Gastroesophageal sphincter (tissue), 4 donors: ENCODE measurements at regions not wholly inside any gene's neighbourhood (a gene's known extent, or its start where the extent isn't known, plus 50 kb on each side); places are given as distances from the start of the nearest gene placed in this dataset.

Source experiments
- ATAC-seq: fragments of 150-250 bp; one replicate; pipeline ENCODE4 v1.9.1; 2016; ENCODE audit warnings: mild to moderate bottlenecking, moderate library complexity
- H3K27ac ChIP-seq, 4 donors: fragments of 200-600 bp; sonication (generic) in 3 of 4; 1 replicate in 3 of 4; 2 replicates in 1 of 4; pipeline ENCODE4 v1.5.1; 2016 to 2019
- H3K27me3 ChIP-seq: fragments of 200-600 bp; sonication (generic); one replicate; pipeline ENCODE4 v1.5.1; 2019
- H3K36me3 ChIP-seq, 2 donors: fragments of 200-600 bp; sonication (generic); one replicate each; pipeline ENCODE4 v1.5.1; 2019; ENCODE audit warnings: control low read depth in 1 of 2
- H3K4me1 ChIP-seq, 3 donors: fragments of 200-600 bp; sonication (generic); 1 replicate in 2 of 3; 2 replicates in 1 of 3; pipeline ENCODE4 v1.5.1; 2016 to 2019; ENCODE audit warnings: control low read depth in 2 of 3
- H3K4me3 ChIP-seq, 2 donors: fragments of 200-600 bp; sonication (generic); one replicate each; pipeline ENCODE4 v1.5.1; 2019; ENCODE audit warnings: mild to moderate bottlenecking in 1 of 2, moderate library complexity in 1 of 2
- H3K9me3 ChIP-seq, 3 donors: fragments of 200-600 bp; sonication (generic); one replicate each; pipeline ENCODE4 v1.5.1; 2017 to 2019; ENCODE audit warnings: control low read depth in 2 of 3
- CTCF ChIP-seq, 4 experiments: fragments of 200-600 bp in 2 of 4; fragments of 450-650 bp in 2 of 4; sonication (generic) in 1 of 4; IDR thresholded peaks; one replicate each; pipeline ENCODE4 v1.5.1; 2017 to 2019; ENCODE audit warnings: antibody characterized with exemption in 4 of 4, mild to moderate bottlenecking in 2 of 4, moderate library complexity in 2 of 4
- EP300 ChIP-seq: sonication (generic); formaldehyde crosslinking; IDR thresholded peaks from one replicate; pipeline ENCODE4 v1.6.1; 2017; ENCODE audit warnings: antibody characterized with exemption, mild to moderate bottlenecking
- POLR2A ChIP-seq, 2 donors: fragments of 450-650 bp; IDR thresholded peaks; one replicate each; pipeline ENCODE4 v1.6.1; 2017; ENCODE audit warnings: antibody characterized with exemption in 2 of 2, mild to moderate bottlenecking in 2 of 2, moderate library complexity in 1 of 2
- POLR2AphosphoS5 ChIP-seq: sonication (generic); formaldehyde crosslinking; IDR thresholded peaks from one replicate; pipeline ENCODE4 v1.6.1; 2017; ENCODE audit warnings: antibody characterized with exemption
- WGBS, 2 donors: methylation state at CpG; one replicate each; pipeline ENCODE4 v1.1.5; 2018; ENCODE audit warnings: low coverage in 1 of 2; 5-methylcytosine and 5-hydroxymethylcytosine counted together

- Histone ChIP-seq H3K36me3 (no peaks in the 10 kb centered on the region), H3K4me3 (no peak overlapping the region), H3K4me1 (peaks cover 0 to 9% (median 0%) of the 10 kb centered on the region in 3 donors), H3K9me3 (no peaks in the 10 kb centered on the region), H3K27me3 (no peaks in the 10 kb centered on the region), H3K27ac (no peak overlapping the region)
- TF ChIP-seq EP300, result no peak
- TF ChIP-seq POLR2AphosphoS5, result no peak
- TF ChIP-seq POLR2A (IDR thresholded peaks at IDR 0.05), result no peak
- TF ChIP-seq CTCF (IDR thresholded peaks at IDR 0.05), result no peak
- no peak for ATAC-seq
These were observed 88.3 kb downstream of the TRIB2 start for GRCh38 chr2:12805033-12805432.

- no peaks in the 10 kb centered on the region for H3K36me3 ChIP-seq
- ATAC-seq, result peak; percentile 37
- H3K27ac ChIP-seq, result peak overlapping the region in 2 of 4 donors; percentile 5 to 52
- TF ChIP-seq POLR2AphosphoS5, result no peak
- TF ChIP-seq EP300, result no peak
- TF ChIP-seq POLR2A (IDR thresholded peaks at IDR 0.05), result no peak
- TF ChIP-seq CTCF (IDR thresholded peaks at IDR 0.05), result no peak
- H3K4me1 ChIP-seq, result peaks cover 0 to 9% (median 0%) of the 10 kb centered on the region in 3 donors
- 63 to 85% methylated on average over 3 to 5 of the region's 5 CpGs for WGBS, 2 donors
- H3K9me3 ChIP-seq, result no peaks in the 10 kb centered on the region
- no peaks in the 10 kb centered on the region for H3K27me3 ChIP-seq
- H3K4me3 ChIP-seq, result no peak overlapping the region
These were observed 90.0 kb downstream of the TRIB2 start for GRCh38 chr2:12806549-12807242.

- Histone ChIP-seq H3K4me1 (peaks cover 0 to 9% (median 0%) of the 10 kb centered on the region in 3 donors), H3K27ac (peak overlapping the region; percentile 38 to 54 (median 46)), H3K27me3 (no peaks in the 10 kb centered on the region), H3K9me3 (no peaks in the 10 kb centered on the region), H3K4me3 (no peak overlapping the region), H3K36me3 (no peaks in the 10 kb centered on the region)
- 69 to 76% methylated on average over 3 to 5 of the region's 6 CpGs for WGBS, 2 donors
- no peak for TF ChIP-seq POLR2A (IDR thresholded peaks at IDR 0.05)
- ATAC-seq, result peak; percentile 76
These were observed 91.4 kb downstream of the TRIB2 start for GRCh38 chr2:12807907-12808810.

- no peaks in the 10 kb centered on the region for H3K9me3 ChIP-seq
- peaks cover 0 to 9% (median 0%) of the 10 kb centered on the region in 3 donors for H3K4me1 ChIP-seq
- no peaks in the 10 kb centered on the region for H3K36me3 ChIP-seq
- no peaks in the 10 kb centered on the region for H3K27me3 ChIP-seq
- 83% methylated on average over 2 of the region's 4 CpGs; no CpG with 5 or more reads in 1 of the 2 donors for WGBS, 2 donors
- ATAC-seq, result peak; percentile 29
- H3K27ac ChIP-seq, result peak overlapping the region in 2 of 4 donors; percentile 20 to 39
- TF ChIP-seq EP300, result no peak
- no peak for TF ChIP-seq POLR2AphosphoS5
- no peak for TF ChIP-seq CTCF (IDR thresholded peaks at IDR 0.05)
- TF ChIP-seq POLR2A (IDR thresholded peaks at IDR 0.05), result no peak
- H3K4me3 ChIP-seq, result no peak overlapping the region
These were observed 92.8 kb downstream of the TRIB2 start for GRCh38 chr2:12809526-12809925.

- H3K4me3 ChIP-seq, result no peak overlapping the region
- H3K27ac ChIP-seq, result no peak overlapping the region
- no peaks in the 10 kb centered on the region for H3K36me3 ChIP-seq
- H3K4me1 ChIP-seq, result peaks cover 0 to 9% (median 0%) of the 10 kb centered on the region in 3 donors
- H3K9me3 ChIP-seq, result no peaks in the 10 kb centered on the region
- H3K27me3 ChIP-seq, result no peaks in the 10 kb centered on the region
- TF ChIP-seq POLR2A (IDR thresholded peaks at IDR 0.05) (no peak), POLR2AphosphoS5 (no peak), CTCF (IDR thresholded peaks at IDR 0.05) (no peak), EP300 (no peak)
- no peak for ATAC-seq
These were observed 95.2 kb downstream of the TRIB2 start for GRCh38 chr2:12811916-12812315.
